CD14-positive monocyte (primary cell): ENCODE measurements at regions not wholly inside any gene's neighbourhood (a gene's known extent, or its start where the extent isn't known, plus 50 kb on each side); places are given as distances from the start of the nearest gene placed in this dataset.

Source experiments
- DNase-seq, 3 donors: peaks; one replicate each; pipeline ENCODE4 v3.0.0-alpha.2; 2011 to 2022
- H2AFZ ChIP-seq: 2 replicates; pipeline ENCODE4 v1.6.0; 2012; ENCODE audit warnings: mild to moderate bottlenecking, low read depth, low read length, inconsistent platforms; ENCODE audit not compliant: insufficient read depth, poor library complexity, severe bottlenecking
- H3K27ac ChIP-seq, 2 donors: 1 replicate in 1 of 2; 2 replicates in 1 of 2; pipeline ENCODE4 v1.5.1; 2012 to 2013; ENCODE audit warnings: low read length in 2 of 2, control low read depth in 1 of 2, inconsistent platforms in 1 of 2, low read depth in 1 of 2, mild to moderate bottlenecking in 1 of 2
- H3K27me3 ChIP-seq, 2 donors: one replicate each; pipeline versions ENCODE4 v1.6.0 to v1.6.1; 2011 to 2013; ENCODE audit warnings: low read length in 2 of 2; ENCODE audit not compliant: control insufficient read depth in 2 of 2, insufficient read depth in 2 of 2
- H3K36me3 ChIP-seq, 2 donors: replicated peaks in 1 of 2; 1 replicate in 1 of 2; 2 replicates in 1 of 2; pipeline versions ENCODE4 v1.5.1 to v1.6.1; 2012 to 2013; ENCODE audit warnings: low read length in 2 of 2, control low read depth in 1 of 2, inconsistent platforms in 1 of 2, mild to moderate bottlenecking in 1 of 2; ENCODE audit not compliant: insufficient read depth in 2 of 2, control insufficient read depth in 1 of 2
- H3K4me1 ChIP-seq, 2 donors: 1 replicate in 1 of 2; 2 replicates in 1 of 2; pipeline versions ENCODE4 v1.5.1 to v1.6.1; 2012 to 2013; ENCODE audit warnings: low read length in 2 of 2, control low read depth in 1 of 2, inconsistent platforms in 1 of 2, mild to moderate bottlenecking in 1 of 2, moderate library complexity in 1 of 2; ENCODE audit not compliant: insufficient read depth in 2 of 2, control insufficient read depth in 1 of 2
- H3K4me2 ChIP-seq: replicated peaks from 2 replicates; pipeline ENCODE3; 2012; ENCODE audit warnings: low read length, moderate library complexity, mild to moderate bottlenecking; ENCODE audit not compliant: poor library complexity, severe bottlenecking; ENCODE audit errors: extremely low read depth
- H3K4me3 ChIP-seq, 3 experiments: fragments of 200-600 bp in 1 of 3; sonication (generic) in 1 of 3; replicated peaks in 1 of 3; 1 replicate in 2 of 3; 2 replicates in 1 of 3; pipeline ENCODE4 v1.5.1; 2011 to 2013; ENCODE audit warnings: low read length in 3 of 3, mild to moderate bottlenecking in 3 of 3, control low read depth in 2 of 3, low read depth in 2 of 3, inconsistent platforms in 1 of 3, moderate library complexity in 1 of 3
- H3K79me2 ChIP-seq: 2 replicates; pipeline ENCODE4 v1.6.0; 2012; ENCODE audit warnings: mild to moderate bottlenecking, control low read depth, inconsistent platforms, low read length, moderate library complexity; ENCODE audit not compliant: insufficient read depth
- H3K9ac ChIP-seq: 2 replicates; pipeline ENCODE4 v1.6.0; 2017; ENCODE audit warnings: low read length, mild to moderate bottlenecking; ENCODE audit not compliant: insufficient read depth, poor library complexity, severe bottlenecking
- H3K9me3 ChIP-seq, 2 donors: replicated peaks in 1 of 2; 1 replicate in 1 of 2; 2 replicates in 1 of 2; pipeline versions ENCODE4 v1.5.1 to v1.6.1; 2012 to 2013; ENCODE audit warnings: low read length in 2 of 2, control low read depth in 1 of 2; ENCODE audit not compliant: control insufficient read depth in 1 of 2, insufficient read depth in 1 of 2
- H4K20me1 ChIP-seq: 2 replicates; pipeline ENCODE4 v1.6.0; 2012; ENCODE audit warnings: mild to moderate bottlenecking, low read length, control low read depth, moderate library complexity; ENCODE audit not compliant: insufficient read depth
- H3K27ac Mint-ChIP-seq, 7 donors: one replicate each; pipeline ENCODE4 v1.8.0; 2020; ENCODE audit warnings: mild to moderate bottlenecking in 7 of 7, mixed read lengths in 7 of 7, moderate library complexity in 6 of 7, inconsistent platforms in 2 of 7
- H3K27me3 Mint-ChIP-seq, 3 donors: one replicate each; pipeline ENCODE4 v1.8.0; 2021 to 2022; ENCODE audit warnings: low read depth in 3 of 3, mild to moderate bottlenecking in 3 of 3, mixed read lengths in 3 of 3, moderate library complexity in 3 of 3, inconsistent platforms in 1 of 3
- H3K36me3 Mint-ChIP-seq, 2 donors: one replicate each; pipeline ENCODE4 v1.8.0; 2020; ENCODE audit warnings: mixed read lengths in 2 of 2, inconsistent platforms in 1 of 2, mild to moderate bottlenecking in 1 of 2
- H3K4me1 Mint-ChIP-seq: one replicate; pipeline ENCODE4 v1.8.0; 2020; ENCODE audit warnings: mild to moderate bottlenecking, mixed read lengths
- H3K4me3 Mint-ChIP-seq, 2 donors: one replicate each; pipeline ENCODE4 v1.8.0; 2020; ENCODE audit warnings: mild to moderate bottlenecking in 2 of 2, mixed read lengths in 2 of 2, moderate library complexity in 1 of 2
- H3K9me3 Mint-ChIP-seq, 7 donors: one replicate each; pipeline ENCODE4 v1.8.0; 2020 to 2022; ENCODE audit warnings: mixed read lengths in 7 of 7, mild to moderate bottlenecking in 6 of 7, moderate library complexity in 6 of 7, inconsistent platforms in 2 of 7
- intact Hi-C, 2 donors: fragments of 100-400 bp; cut with micrococcal nuclease; formaldehyde crosslinking; loops; one replicate each; pipeline versions ENCODE4 v1.15.0 to v1.15.1; 2023
- TF ChIP-seq, protein P1 (sequence below): fragments of 200-600 bp; IDR thresholded peaks from one replicate; pipeline ENCODE4 v1.8.0; 2022; ENCODE audit warnings: antibody characterized with exemption, mild to moderate bottlenecking

- no peak overlapping the region for H3K4me2 ChIP-seq
- H3K9me3 Mint-ChIP-seq: peaks cover 4 to 12% (median 6%) of the 10 kb centered on the region in 7 donors
- H3K9me3 ChIP-seq: peaks cover 10% of the 10 kb centered on the region in 2 donors
- no peak overlapping the region for H3K27ac Mint-ChIP-seq
- H2AFZ ChIP-seq: no peak overlapping the region
- no peaks in the 10 kb centered on the region for H3K36me3 Mint-ChIP-seq
- TF ChIP-seq, protein P1, sequence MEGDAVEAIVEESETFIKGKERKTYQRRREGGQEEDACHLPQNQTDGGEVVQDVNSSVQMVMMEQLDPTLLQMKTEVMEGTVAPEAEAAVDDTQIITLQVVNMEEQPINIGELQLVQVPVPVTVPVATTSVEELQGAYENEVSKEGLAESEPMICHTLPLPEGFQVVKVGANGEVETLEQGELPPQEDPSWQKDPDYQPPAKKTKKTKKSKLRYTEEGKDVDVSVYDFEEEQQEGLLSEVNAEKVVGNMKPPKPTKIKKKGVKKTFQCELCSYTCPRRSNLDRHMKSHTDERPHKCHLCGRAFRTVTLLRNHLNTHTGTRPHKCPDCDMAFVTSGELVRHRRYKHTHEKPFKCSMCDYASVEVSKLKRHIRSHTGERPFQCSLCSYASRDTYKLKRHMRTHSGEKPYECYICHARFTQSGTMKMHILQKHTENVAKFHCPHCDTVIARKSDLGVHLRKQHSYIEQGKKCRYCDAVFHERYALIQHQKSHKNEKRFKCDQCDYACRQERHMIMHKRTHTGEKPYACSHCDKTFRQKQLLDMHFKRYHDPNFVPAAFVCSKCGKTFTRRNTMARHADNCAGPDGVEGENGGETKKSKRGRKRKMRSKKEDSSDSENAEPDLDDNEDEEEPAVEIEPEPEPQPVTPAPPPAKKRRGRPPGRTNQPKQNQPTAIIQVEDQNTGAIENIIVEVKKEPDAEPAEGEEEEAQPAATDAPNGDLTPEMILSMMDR: no peak
- H3K4me3 Mint-ChIP-seq: no peak overlapping the region
- H3K27me3 ChIP-seq: no peaks in the 10 kb centered on the region
- H3K4me1 ChIP-seq: peaks cover 4 to 6% of the 10 kb centered on the region in 2 donors
- H3K27ac ChIP-seq: no peak overlapping the region
- H3K4me3 ChIP-seq: no peak overlapping the region
- no peaks in the 10 kb centered on the region for H4K20me1 ChIP-seq
- H3K4me1 Mint-ChIP-seq: peaks cover 8% of the 10 kb centered on the region
- no peak overlapping the region for H3K9ac ChIP-seq
- H3K79me2 ChIP-seq: no peaks in the 10 kb centered on the region
- no peak for DNase-seq
- intact Hi-C loops: no loop called here
- no peaks in the 10 kb centered on the region for H3K27me3 Mint-ChIP-seq
- no peaks in the 10 kb centered on the region for H3K36me3 ChIP-seq
Observed at GRCh38 chr2:226080334-226080733, 680.8 kb downstream of the NYAP2 start.

GRCh38 chr2:226079671-226080181 is 680.2 kb downstream of the NYAP2 start:
- Histone ChIP-seq H3K27ac (no peak overlapping the region), H4K20me1 (no peaks in the 10 kb centered on the region), H3K9ac (no peak overlapping the region), H3K27me3 (no peaks in the 10 kb centered on the region), H3K79me2 (no peaks in the 10 kb centered on the region), H3K36me3 (no peaks in the 10 kb centered on the region), H3K4me3 (no peak overlapping the region), H3K9me3 (peaks cover 5 to 8% of the 10 kb centered on the region in 2 donors), H3K4me1 (peaks cover 4 to 6% of the 10 kb centered on the region in 2 donors), H3K4me2 (no peak overlapping the region), H2AFZ (no peak overlapping the region)
- Mint-ChIP-seq H3K36me3 (peaks cover 0 to 2% of the 10 kb centered on the region in 2 donors), H3K9me3 (peaks cover 1 to 9% (median 6%) of the 10 kb centered on the region in 7 donors), H3K4me3 (no peak overlapping the region), H3K27ac (no peak overlapping the region), H3K4me1 (peaks cover 8% of the 10 kb centered on the region), H3K27me3 (no peaks in the 10 kb centered on the region)
- no peak for DNase-seq
- intact Hi-C loops: no loop called here
- TF ChIP-seq, protein P1: no peak
